Trophoblast cell (in vitro differentiated cells and primary cell): ENCODE measurements at regions not wholly inside any gene's neighbourhood (a gene's known extent, or its start where the extent isn't known, plus 50 kb on each side); places are given as distances from the start of the nearest gene placed in this dataset.
"Not testable (repeated sequence)": the region's sequence is repeated elsewhere in the genome, so short reads cannot be mapped to it uniquely, and the experiment has no call there.

ENCODE experiments used
- DNase-seq, 2 donors: peaks; one replicate each; pipeline ENCODE4 v3.0.0-alpha.2; 2016
- H2AFZ ChIP-seq: 2 replicates; pipeline ENCODE4 v1.6.1; 2013; ENCODE audit warnings: low read length, moderate library complexity, mild to moderate bottlenecking; ENCODE audit not compliant: insufficient read depth, poor library complexity
- H2AK5ac ChIP-seq: 2 replicates; pipeline ENCODE4 v1.6.1; 2013; ENCODE audit warnings: mild to moderate bottlenecking, low read length
- H2BK120ac ChIP-seq: 2 replicates; pipeline ENCODE4 v1.6.1; 2013; ENCODE audit warnings: low read length, mild to moderate bottlenecking, moderate library complexity; ENCODE audit not compliant: insufficient read depth, poor library complexity
- H2BK12ac ChIP-seq: 2 replicates; pipeline ENCODE4 v1.6.1; 2013; ENCODE audit warnings: mild to moderate bottlenecking, low read length, moderate library complexity
- H2BK5ac ChIP-seq: 2 replicates; pipeline ENCODE4 v1.6.1; 2013; ENCODE audit warnings: low read length, low read depth, moderate library complexity, mild to moderate bottlenecking; ENCODE audit not compliant: poor library complexity
- H3K14ac ChIP-seq: 2 replicates; pipeline ENCODE4 v1.6.1; 2013; ENCODE audit warnings: mild to moderate bottlenecking, low read length
- H3K18ac ChIP-seq: 2 replicates; pipeline ENCODE4 v1.6.1; 2013; ENCODE audit warnings: mild to moderate bottlenecking, low read length
- H3K23ac ChIP-seq: 2 replicates; pipeline ENCODE4 v1.6.1; 2013; ENCODE audit warnings: low read length
- H3K27ac ChIP-seq: 2 replicates; pipeline ENCODE4 v1.5.1; 2013; ENCODE audit warnings: low read depth, mild to moderate bottlenecking, inconsistent platforms, low read length, moderate library complexity
- H3K27me3 ChIP-seq: 2 replicates; pipeline ENCODE4 v1.6.1; 2013; ENCODE audit warnings: inconsistent platforms, mild to moderate bottlenecking, low read length, moderate library complexity; ENCODE audit not compliant: insufficient read depth
- H3K36me3 ChIP-seq, 2 experiments: 1 replicate in 1 of 2; 2 replicates in 1 of 2; pipeline ENCODE4 v1.6.1; 2013; ENCODE audit warnings: low read length in 2 of 2, mild to moderate bottlenecking in 2 of 2, moderate library complexity in 1 of 2; ENCODE audit not compliant: insufficient read depth in 2 of 2, control insufficient read depth in 1 of 2
- H3K4ac ChIP-seq: 2 replicates; pipeline ENCODE4 v1.6.1; 2013; ENCODE audit warnings: low read depth, mild to moderate bottlenecking, low read length, moderate library complexity
- H3K4me1 ChIP-seq, 2 experiments: 1 replicate in 1 of 2; 2 replicates in 1 of 2; pipeline ENCODE4 v1.6.1; 2013; ENCODE audit warnings: low read length in 2 of 2, mild to moderate bottlenecking in 2 of 2, moderate library complexity in 1 of 2; ENCODE audit not compliant: insufficient read depth in 2 of 2, control insufficient read depth in 1 of 2
- H3K4me2 ChIP-seq: 2 replicates; pipeline ENCODE4 v1.6.1; 2013; ENCODE audit warnings: inconsistent platforms, mild to moderate bottlenecking, low read length, moderate library complexity
- H3K4me3 ChIP-seq: 2 replicates; pipeline ENCODE4 v1.5.1; 2013; ENCODE audit warnings: mild to moderate bottlenecking, low read depth, low read length, inconsistent platforms
- H3K79me1 ChIP-seq: one replicate; pipeline ENCODE4 v1.6.1; 2013; ENCODE audit warnings: low read length
- H3K79me2 ChIP-seq: 2 replicates; pipeline ENCODE4 v1.6.1; 2013; ENCODE audit warnings: low read length, mild to moderate bottlenecking; ENCODE audit not compliant: control insufficient read depth, insufficient read depth, poor library complexity
- H3K9ac ChIP-seq: 2 replicates; pipeline ENCODE4 v1.6.1; 2013; ENCODE audit warnings: mild to moderate bottlenecking, low read length
- H3K9me3 ChIP-seq: 2 replicates; pipeline ENCODE4 v1.6.1; 2013; ENCODE audit warnings: low read depth, mild to moderate bottlenecking, control low read depth, inconsistent platforms, low read length; ENCODE audit not compliant: insufficient read depth
- H4K12ac ChIP-seq: 2 replicates; pipeline ENCODE4 v1.6.1; 2013; ENCODE audit warnings: low read depth, mild to moderate bottlenecking, low read length, moderate library complexity
- H4K8ac ChIP-seq: 2 replicates; pipeline ENCODE4 v1.6.1; 2013; ENCODE audit warnings: low read depth, mild to moderate bottlenecking, low read length, moderate library complexity
- H4K91ac ChIP-seq: one replicate; pipeline ENCODE4 v1.6.1; 2013; ENCODE audit warnings: low read depth, mild to moderate bottlenecking, low read length, moderate library complexity
- WGBS: extraction: QIAGEN DNeasy Blood & Tissue Kit; methylation state at CpG from one replicate; pipeline ENCODE4 v1.1.7; 2013; ENCODE audit warnings: missing lambda C conversion rate; ENCODE audit not compliant: insufficient read length, insufficient coverage; ENCODE audit errors: extremely low coverage; 5-methylcytosine and 5-hydroxymethylcytosine counted together

DNA sequence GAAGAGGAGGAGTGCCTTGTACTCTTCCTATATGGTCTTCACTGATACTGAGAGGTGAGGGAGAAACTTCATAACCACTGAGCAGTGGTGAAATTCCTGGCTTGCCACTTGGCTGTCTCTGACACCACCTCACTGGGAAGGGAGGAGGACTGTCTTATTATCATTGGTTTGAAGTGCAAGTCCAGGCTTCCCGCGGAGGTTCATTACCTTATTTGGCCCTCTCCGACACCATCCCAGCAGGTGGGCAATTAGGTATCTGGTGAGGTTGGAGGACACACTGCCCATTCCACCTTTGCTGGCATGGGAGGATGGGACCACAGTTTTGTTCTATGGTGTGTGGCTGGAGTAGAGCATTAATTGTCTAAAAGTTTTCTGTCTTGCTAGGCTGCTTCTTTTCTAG, 206.1 kb downstream of the LHFPL1 start:
- no peak overlapping the region for H4K12ac ChIP-seq
- no peak for DNase-seq
- no peak overlapping the region for H3K4me3 ChIP-seq
- H3K27me3 ChIP-seq, result no peaks in the 10 kb centered on the region
- no peak overlapping the region for H3K18ac ChIP-seq
- H3K23ac ChIP-seq, result no peak overlapping the region
- WGBS, result no CpG with 5 or more reads among the region's 3 CpGs
- H3K79me2 ChIP-seq, result no peaks in the 10 kb centered on the region
- H2AFZ ChIP-seq, result no peak overlapping the region
- no peak overlapping the region for H3K4me2 ChIP-seq
- H2BK5ac ChIP-seq, result no peak overlapping the region
- H2AK5ac ChIP-seq, result no peak overlapping the region
- H2BK120ac ChIP-seq, result no peak overlapping the region
- H2BK12ac ChIP-seq, result no peak overlapping the region
- no peak overlapping the region for H3K27ac ChIP-seq
- no peaks in the 10 kb centered on the region for H3K4me1 ChIP-seq
- no peaks in the 10 kb centered on the region for H3K36me3 ChIP-seq
- no peaks in the 10 kb centered on the region for H3K9me3 ChIP-seq
- no peaks in the 10 kb centered on the region for H3K79me1 ChIP-seq
- no peak overlapping the region for H4K8ac ChIP-seq
- H3K4ac ChIP-seq, result no peak overlapping the region
- H3K14ac ChIP-seq, result no peak overlapping the region
- H4K91ac ChIP-seq, result no peak overlapping the region
- no peak overlapping the region for H3K9ac ChIP-seq

GRCh38 chrX:112470551-112470950, 209.2 kb downstream of the LHFPL1 start:
- Histone ChIP-seq H3K4me2 (no peak overlapping the region), H3K18ac (no peak overlapping the region), H3K23ac (no peak overlapping the region), H2AK5ac (no peak overlapping the region), H2BK5ac (no peak overlapping the region), H3K14ac (no peak overlapping the region), H4K8ac (no peak overlapping the region), H3K27me3 (no peaks in the 10 kb centered on the region), H3K27ac (no peak overlapping the region), H3K4me3 (no peak overlapping the region), H2BK12ac (no peak overlapping the region), H2BK120ac (no peak overlapping the region), H3K9ac (no peak overlapping the region), H4K12ac (no peak overlapping the region), H4K91ac (no peak overlapping the region), H3K36me3 (no peaks in the 10 kb centered on the region), H2AFZ (no peak overlapping the region), H3K4ac (no peak overlapping the region), H3K9me3 (no peaks in the 10 kb centered on the region), H3K79me2 (no peaks in the 10 kb centered on the region), H3K4me1 (no peaks in the 10 kb centered on the region), H3K79me1 (no peaks in the 10 kb centered on the region)
- no CpG with 5 or more reads among the region's 2 CpGs for WGBS
- no peak for DNase-seq

DNA sequence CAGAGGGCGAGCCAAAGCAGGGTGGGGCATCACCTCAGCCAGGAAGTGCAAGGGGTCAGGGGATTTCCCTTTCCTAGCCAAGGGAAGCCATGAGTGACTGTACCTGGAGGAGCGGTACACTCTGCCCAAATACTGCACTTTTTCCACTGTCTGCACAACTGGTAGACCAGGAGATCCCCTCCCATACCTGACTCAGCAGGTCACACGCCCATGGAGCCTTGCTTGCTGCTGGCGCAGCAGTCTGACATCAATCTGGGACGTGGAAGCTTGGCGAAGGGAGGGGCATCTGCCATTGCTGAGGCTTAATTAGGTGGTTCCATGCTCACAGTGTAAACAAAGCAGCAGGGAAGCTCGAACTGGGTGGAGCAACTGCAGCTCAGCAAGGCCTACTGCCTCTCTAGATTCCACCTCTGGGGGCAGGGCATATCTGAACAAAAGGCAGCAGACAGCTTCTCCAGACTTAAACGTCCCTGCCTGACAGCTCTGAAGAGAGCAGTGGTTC, 217.7 kb downstream of the LHFPL1 start:
- H3K79me1 ChIP-seq, H3K27ac ChIP-seq: not testable (repeated sequence)

DNA sequence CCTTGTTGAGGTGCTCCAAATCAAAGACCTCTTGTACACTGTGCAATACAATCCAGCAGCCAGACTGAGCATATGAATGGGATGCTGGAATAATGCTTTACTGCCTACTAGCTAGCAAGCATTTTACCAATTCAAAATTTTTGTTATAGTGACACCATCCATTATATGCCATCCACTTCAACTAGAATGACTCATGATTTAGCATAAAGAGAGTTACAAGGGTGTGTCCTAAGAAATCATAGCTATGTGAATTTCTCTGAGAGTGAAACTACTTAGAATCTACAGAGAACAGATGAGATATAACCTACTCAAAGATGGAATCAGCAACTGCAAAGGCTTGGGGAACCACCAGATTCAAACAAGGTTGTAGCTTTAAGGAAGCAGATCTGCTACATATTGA, 221.9 kb downstream of the LHFPL1 start:
- Histone ChIP-seq H3K23ac (no peak overlapping the region), H3K4me1 (no peaks in the 10 kb centered on the region), H3K9ac (no peak overlapping the region), H2BK5ac (no peak overlapping the region), H3K4me2 (no peak overlapping the region), H2AFZ (no peak overlapping the region), H4K91ac (no peak overlapping the region), H4K12ac (no peak overlapping the region), H3K9me3 (no peaks in the 10 kb centered on the region), H3K79me2 (no peaks in the 10 kb centered on the region), H3K14ac (no peak overlapping the region), H3K18ac (no peak overlapping the region), H3K27me3 (no peaks in the 10 kb centered on the region), H2BK12ac (no peak overlapping the region), H3K79me1 (no peaks in the 10 kb centered on the region), H4K8ac (no peak overlapping the region), H2BK120ac (no peak overlapping the region), H3K4ac (no peak overlapping the region), H3K36me3 (no peaks in the 10 kb centered on the region), H3K27ac (no peak overlapping the region), H3K4me3 (no peak overlapping the region), H2AK5ac (no peak overlapping the region)
- DNase-seq, result no peak

More for the DNA sequence above, 217.7 kb downstream of the LHFPL1 start:
- not testable (repeated sequence) for H3K27me3 ChIP-seq, H2AFZ ChIP-seq, DNase-seq, H2BK12ac ChIP-seq, H3K4ac ChIP-seq, H3K4me1 ChIP-seq, H2BK5ac ChIP-seq, H3K18ac ChIP-seq, H3K9ac ChIP-seq, H3K36me3 ChIP-seq, H2BK120ac ChIP-seq, H4K12ac ChIP-seq, H3K4me2 ChIP-seq, H4K8ac ChIP-seq, H3K14ac ChIP-seq, H3K79me2 ChIP-seq, H3K4me3 ChIP-seq, H3K23ac ChIP-seq, H2AK5ac ChIP-seq, H4K91ac ChIP-seq, H3K9me3 ChIP-seq
- WGBS, result no CpG with 5 or more reads among the region's 8 CpGs
